Uterus (tissue), 2 donors: ENCODE measurements at regions not wholly inside any gene's neighbourhood (a gene's known extent, or its start where the extent isn't known, plus 50 kb on each side); places are given as distances from the start of the nearest gene placed in this dataset.

ENCODE experiments used
- POLR2A ChIP-seq, 2 donors: fragments of 450-650 bp; IDR thresholded peaks; one replicate each; pipeline ENCODE4 v1.6.1; 2016; ENCODE audit warnings: antibody characterized with exemption in 2 of 2, mild to moderate bottlenecking in 1 of 2, moderate library complexity in 1 of 2
- TF ChIP-seq, protein P1 (sequence below), 4 experiments: fragments of 200-600 bp in 2 of 4; fragments of 450-650 bp in 2 of 4; sonication (generic) in 2 of 4; IDR thresholded peaks; one replicate each; pipeline ENCODE4 v1.5.1; 2016 to 2019; ENCODE audit warnings: antibody characterized with exemption in 4 of 4, mild to moderate bottlenecking in 2 of 4, moderate library complexity in 1 of 4

DNA sequence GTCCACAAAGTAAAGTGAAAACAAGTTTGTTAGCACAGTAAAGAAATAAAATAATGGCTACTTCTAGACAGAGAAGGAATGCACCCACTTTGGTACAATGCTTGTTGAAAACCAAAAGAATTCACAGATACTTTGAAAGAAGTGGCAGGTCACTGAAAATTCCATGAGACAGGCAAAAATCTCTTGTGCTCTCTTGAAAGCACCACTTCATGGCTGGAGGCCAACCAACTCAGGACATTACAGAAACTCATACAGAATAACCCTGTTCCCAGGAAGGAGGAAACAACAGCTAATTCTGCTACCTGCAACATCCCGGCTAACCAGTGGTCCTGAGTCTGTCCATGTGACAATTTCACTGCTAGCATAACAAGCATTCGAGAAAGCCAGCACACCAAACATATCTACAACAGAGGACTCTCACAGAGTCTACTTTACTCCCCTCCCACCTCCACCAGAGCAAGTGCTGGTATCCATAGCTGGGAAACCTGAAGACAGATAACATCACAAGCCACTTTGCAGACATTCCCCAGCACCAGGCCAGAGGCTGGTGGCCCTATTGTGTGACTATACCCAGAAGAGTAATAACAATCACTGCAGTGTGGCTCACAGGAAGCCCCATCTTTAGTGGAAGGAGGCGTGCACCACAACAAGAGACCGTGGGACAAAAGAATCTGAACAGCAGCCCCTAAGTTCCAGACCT lies 255.3 kb upstream of the SLITRK3 start:
- TF ChIP-seq, protein P1, sequence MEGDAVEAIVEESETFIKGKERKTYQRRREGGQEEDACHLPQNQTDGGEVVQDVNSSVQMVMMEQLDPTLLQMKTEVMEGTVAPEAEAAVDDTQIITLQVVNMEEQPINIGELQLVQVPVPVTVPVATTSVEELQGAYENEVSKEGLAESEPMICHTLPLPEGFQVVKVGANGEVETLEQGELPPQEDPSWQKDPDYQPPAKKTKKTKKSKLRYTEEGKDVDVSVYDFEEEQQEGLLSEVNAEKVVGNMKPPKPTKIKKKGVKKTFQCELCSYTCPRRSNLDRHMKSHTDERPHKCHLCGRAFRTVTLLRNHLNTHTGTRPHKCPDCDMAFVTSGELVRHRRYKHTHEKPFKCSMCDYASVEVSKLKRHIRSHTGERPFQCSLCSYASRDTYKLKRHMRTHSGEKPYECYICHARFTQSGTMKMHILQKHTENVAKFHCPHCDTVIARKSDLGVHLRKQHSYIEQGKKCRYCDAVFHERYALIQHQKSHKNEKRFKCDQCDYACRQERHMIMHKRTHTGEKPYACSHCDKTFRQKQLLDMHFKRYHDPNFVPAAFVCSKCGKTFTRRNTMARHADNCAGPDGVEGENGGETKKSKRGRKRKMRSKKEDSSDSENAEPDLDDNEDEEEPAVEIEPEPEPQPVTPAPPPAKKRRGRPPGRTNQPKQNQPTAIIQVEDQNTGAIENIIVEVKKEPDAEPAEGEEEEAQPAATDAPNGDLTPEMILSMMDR (IDR thresholded peaks at IDR 0.05): no peak
- TF ChIP-seq POLR2A (IDR thresholded peaks at IDR 0.05): no peak
